Liver (tissue), 8 donors: ENCODE measurements at regions not wholly inside any gene's neighbourhood (a gene's known extent, or its start where the extent isn't known, plus 50 kb on each side); places are given as distances from the start of the nearest gene placed in this dataset.

Source experiments
- DNase-seq: peaks from one replicate; pipeline ENCODE4 v3.0.0-alpha.2; 2017; ENCODE audit warnings: low spot score
- H3K27ac ChIP-seq, 2 donors: one replicate each; pipeline ENCODE4 v1.7.0; 2013; ENCODE audit warnings: inconsistent platforms in 2 of 2, low read length in 2 of 2, control low read depth in 1 of 2, low read depth in 1 of 2, mild to moderate bottlenecking in 1 of 2
- H3K27me3 ChIP-seq, 4 donors: one replicate each; pipeline versions ENCODE4 v1.6.1 to v1.7.0; 2013; ENCODE audit warnings: low read length in 3 of 4, inconsistent platforms in 1 of 4, mild to moderate bottlenecking in 1 of 4, moderate library complexity in 1 of 4; ENCODE audit not compliant: control insufficient read depth in 4 of 4, insufficient read depth in 4 of 4
- H3K36me3 ChIP-seq, 4 donors: one replicate each; pipeline versions ENCODE4 v1.6.1 to v1.7.0; 2013; ENCODE audit warnings: low read length in 3 of 4, mild to moderate bottlenecking in 3 of 4, low read depth in 1 of 4, moderate library complexity in 1 of 4; ENCODE audit not compliant: control insufficient read depth in 4 of 4, insufficient read depth in 3 of 4
- H3K4me1 ChIP-seq, 4 donors: one replicate each; pipeline versions ENCODE4 v1.6.1 to v1.7.0; 2013; ENCODE audit warnings: low read length in 3 of 4, mild to moderate bottlenecking in 3 of 4, moderate library complexity in 1 of 4; ENCODE audit not compliant: control insufficient read depth in 4 of 4, insufficient read depth in 4 of 4
- H3K4me3 ChIP-seq, 3 donors: one replicate each; pipeline versions ENCODE4 v1.6.1 to v1.7.0; 2013; ENCODE audit warnings: low read length in 3 of 3, control low read depth in 1 of 3, low read depth in 1 of 3, mild to moderate bottlenecking in 1 of 3
- H3K9ac ChIP-seq, 2 donors: one replicate each; pipeline ENCODE4 v1.7.0; 2013; ENCODE audit warnings: low read length in 2 of 2, mild to moderate bottlenecking in 2 of 2, moderate library complexity in 2 of 2, control low read depth in 1 of 2, low read depth in 1 of 2
- H3K9me3 ChIP-seq, 4 donors: one replicate each; pipeline versions ENCODE4 v1.6.1 to v1.7.0; 2013; ENCODE audit warnings: low read length in 3 of 4; ENCODE audit not compliant: control insufficient read depth in 4 of 4
- ATF3 ChIP-seq: IDR thresholded peaks from 2 replicates; pipeline ENCODE4 v1.6.1; 2016; ENCODE audit warnings: antibody characterized with exemption
- CTCF ChIP-seq: fragments of 150-350 bp; IDR thresholded peaks from 2 replicates; pipeline ENCODE4 v1.5.1; 2017; ENCODE audit warnings: improper control_type of control experiment, low read depth, low read length; ENCODE audit not compliant: missing input control
- EGR1 ChIP-seq, 2 donors: IDR thresholded peaks; 2 replicates each; pipeline ENCODE4 v1.6.1; 2016 to 2018; ENCODE audit warnings: antibody characterized with exemption in 2 of 2, low read depth in 2 of 2
- FOXA1 ChIP-seq: IDR thresholded peaks from 2 replicates; pipeline ENCODE4 v1.6.1; 2016; ENCODE audit warnings: antibody characterized with exemption
- FOXA2 ChIP-seq: IDR thresholded peaks from 2 replicates; pipeline ENCODE4 v1.6.1; 2016; ENCODE audit warnings: antibody characterized with exemption
- GABPA ChIP-seq, 2 donors: IDR thresholded peaks in 1 of 2; conservative IDR thresholded peaks in 1 of 2; 2 replicates each; pipeline ENCODE4 v1.6.1; 2016; ENCODE audit warnings: antibody characterized with exemption in 2 of 2, mild to moderate bottlenecking in 1 of 2, moderate library complexity in 1 of 2
- HNF4A ChIP-seq, 2 donors: conservative IDR thresholded peaks; 2 replicates each; pipeline ENCODE4 v1.6.1; 2016; ENCODE audit warnings: antibody characterized with exemption in 2 of 2, mild to moderate bottlenecking in 2 of 2
- HNF4G ChIP-seq: IDR thresholded peaks from 2 replicates; pipeline ENCODE4 v1.6.1; 2016; ENCODE audit warnings: antibody characterized with exemption
- JUND ChIP-seq, 2 donors: IDR thresholded peaks; 2 replicates each; pipeline ENCODE4 v1.6.1; 2016; ENCODE audit warnings: antibody characterized with exemption in 2 of 2
- NR2F2 ChIP-seq: IDR thresholded peaks from 2 replicates; pipeline ENCODE4 v1.6.1; 2016; ENCODE audit warnings: antibody characterized with exemption
- RAD21 ChIP-seq, 2 donors: IDR thresholded peaks; 2 replicates each; pipeline ENCODE4 v1.6.1; 2016; ENCODE audit warnings: antibody characterized with exemption in 2 of 2, mild to moderate bottlenecking in 2 of 2
- SP1 ChIP-seq: IDR thresholded peaks from 2 replicates; pipeline ENCODE4 v1.6.1; 2018; ENCODE audit warnings: antibody characterized with exemption, mild to moderate bottlenecking
- TAF1 ChIP-seq: conservative IDR thresholded peaks from 2 replicates; pipeline ENCODE4 v1.6.1; 2016; ENCODE audit warnings: antibody characterized with exemption, mild to moderate bottlenecking
- YY1 ChIP-seq: IDR thresholded peaks from 2 replicates; pipeline ENCODE4 v1.6.1; 2016; ENCODE audit warnings: antibody characterized with exemption, mild to moderate bottlenecking
- ZBTB33 ChIP-seq: IDR thresholded peaks from 2 replicates; pipeline ENCODE4 v1.6.1; 2016; ENCODE audit warnings: antibody characterized with exemption
- WGBS: extraction: QIAGEN DNeasy Blood & Tissue Kit; methylation state at CpG from one replicate; pipeline ENCODE4 v1.1.7; 2013; 5-methylcytosine and 5-hydroxymethylcytosine counted together
- TF ChIP-seq, protein P1 (sequence below): IDR thresholded peaks from 2 replicates; pipeline ENCODE4 v1.6.1; 2016; ENCODE audit warnings: antibody characterized with exemption, mild to moderate bottlenecking
- donor health status: healthy.
- donor health status: healthy.
- donor health status: healthy.
- donor health status: healthy.
- donor health status: healthy.

DNA sequence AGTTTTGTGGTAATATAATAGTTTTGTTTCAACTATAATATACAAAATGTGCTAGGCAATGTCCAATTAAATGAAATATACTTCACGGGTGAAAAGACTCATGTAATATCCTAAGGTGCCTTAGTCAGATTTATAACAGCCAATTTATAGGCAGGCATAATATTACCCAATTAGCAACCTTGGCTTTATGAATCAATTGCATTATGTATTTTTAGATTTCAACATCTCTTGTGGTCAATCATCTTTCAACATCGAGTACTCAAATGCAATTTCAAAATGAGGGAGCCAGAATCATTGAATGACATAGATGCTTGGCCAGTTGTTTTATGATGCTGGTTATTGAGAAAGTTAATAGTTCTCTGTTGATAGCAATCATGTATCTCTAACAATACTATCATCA lies 110.3 kb upstream of the SP8 start:
- no peak overlapping the region for H3K27ac ChIP-seq
- no peak for DNase-seq
- H3K9ac ChIP-seq: no peak overlapping the region
- TF ChIP-seq SP1 (no peak), JUND (IDR thresholded peaks at IDR 0.05) (no peak), GABPA (IDR thresholded peaks at IDR 0.05 in 1 of 2, conservative IDR thresholded peaks at IDR 0.05 in 1 of 2) (no peak), ZBTB33 (no peak), RAD21 (IDR thresholded peaks at IDR 0.05) (no peak), HNF4G (no peak), TAF1 (no peak), FOXA1 (no peak), CTCF (no peak), EGR1 (IDR thresholded peaks at IDR 0.05; ENCODE audit: low read depth in 2 of 2) (no peak), ATF3 (no peak), YY1 (no peak), HNF4A (conservative IDR thresholded peaks at IDR 0.05) (no peak), FOXA2 (no peak)
- TF ChIP-seq, protein P1, sequence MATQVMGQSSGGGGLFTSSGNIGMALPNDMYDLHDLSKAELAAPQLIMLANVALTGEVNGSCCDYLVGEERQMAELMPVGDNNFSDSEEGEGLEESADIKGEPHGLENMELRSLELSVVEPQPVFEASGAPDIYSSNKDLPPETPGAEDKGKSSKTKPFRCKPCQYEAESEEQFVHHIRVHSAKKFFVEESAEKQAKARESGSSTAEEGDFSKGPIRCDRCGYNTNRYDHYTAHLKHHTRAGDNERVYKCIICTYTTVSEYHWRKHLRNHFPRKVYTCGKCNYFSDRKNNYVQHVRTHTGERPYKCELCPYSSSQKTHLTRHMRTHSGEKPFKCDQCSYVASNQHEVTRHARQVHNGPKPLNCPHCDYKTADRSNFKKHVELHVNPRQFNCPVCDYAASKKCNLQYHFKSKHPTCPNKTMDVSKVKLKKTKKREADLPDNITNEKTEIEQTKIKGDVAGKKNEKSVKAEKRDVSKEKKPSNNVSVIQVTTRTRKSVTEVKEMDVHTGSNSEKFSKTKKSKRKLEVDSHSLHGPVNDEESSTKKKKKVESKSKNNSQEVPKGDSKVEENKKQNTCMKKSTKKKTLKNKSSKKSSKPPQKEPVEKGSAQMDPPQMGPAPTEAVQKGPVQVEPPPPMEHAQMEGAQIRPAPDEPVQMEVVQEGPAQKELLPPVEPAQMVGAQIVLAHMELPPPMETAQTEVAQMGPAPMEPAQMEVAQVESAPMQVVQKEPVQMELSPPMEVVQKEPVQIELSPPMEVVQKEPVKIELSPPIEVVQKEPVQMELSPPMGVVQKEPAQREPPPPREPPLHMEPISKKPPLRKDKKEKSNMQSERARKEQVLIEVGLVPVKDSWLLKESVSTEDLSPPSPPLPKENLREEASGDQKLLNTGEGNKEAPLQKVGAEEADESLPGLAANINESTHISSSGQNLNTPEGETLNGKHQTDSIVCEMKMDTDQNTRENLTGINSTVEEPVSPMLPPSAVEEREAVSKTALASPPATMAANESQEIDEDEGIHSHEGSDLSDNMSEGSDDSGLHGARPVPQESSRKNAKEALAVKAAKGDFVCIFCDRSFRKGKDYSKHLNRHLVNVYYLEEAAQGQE: no peak
- H3K27me3 ChIP-seq: no peaks in the 10 kb centered on the region
- no peaks in the 10 kb centered on the region for H3K9me3 ChIP-seq
- WGBS: 78% methylated on average over 2 of the region's 2 CpGs
- H3K4me1 ChIP-seq: no peaks in the 10 kb centered on the region
- H3K36me3 ChIP-seq: no peaks in the 10 kb centered on the region
- H3K4me3 ChIP-seq: no peak overlapping the region

- Histone ChIP-seq H3K27ac (no peak overlapping the region), H3K9ac (no peak overlapping the region), H3K9me3 (no peaks in the 10 kb centered on the region), H3K27me3 (no peaks in the 10 kb centered on the region), H3K36me3 (no peaks in the 10 kb centered on the region), H3K4me1 (no peaks in the 10 kb centered on the region), H3K4me3 (no peak overlapping the region)
- 62% methylated on average over 3 of the region's 3 CpGs for WGBS
- TF ChIP-seq TAF1 (no peak), RAD21 (IDR thresholded peaks at IDR 0.05) (no peak), NR2F2 (no peak)
- TF ChIP-seq, protein P1: no peak
- no peak for DNase-seq
These were observed 120.2 kb upstream of the SP8 start for GRCh38 chr7:20906801-20907453.
